Spleen (tissue), 11 donors: ENCODE measurements at regions not wholly inside any gene's neighbourhood (a gene's known extent, or its start where the extent isn't known, plus 50 kb on each side); places are given as distances from the start of the nearest gene placed in this dataset.

ENCODE experiments used
- DNase-seq: peaks from one replicate; pipeline ENCODE4 v3.0.0-alpha.2; 2020
- H3K27ac ChIP-seq, 8 donors: fragments of 200-600 bp; sonication (generic) in 7 of 8; 1 replicate in 4 of 8; 2 replicates in 4 of 8; pipeline versions ENCODE4 v1.5.0 to v1.8.0; 2016 to 2021; ENCODE audit warnings: inconsistent platforms in 4 of 8, mild to moderate bottlenecking in 4 of 8, moderate library complexity in 1 of 8
- H3K27me3 ChIP-seq, 7 donors: fragments of 200-600 bp; sonication (generic) in 6 of 7; replicated peaks in 1 of 7; 1 replicate in 4 of 7; 2 replicates in 3 of 7; pipeline versions ENCODE4 v1.5.0 to v1.8.0; 2016 to 2021; ENCODE audit warnings: inconsistent platforms in 3 of 7, mild to moderate bottlenecking in 1 of 7
- H3K36me3 ChIP-seq, 6 donors: fragments of 200-600 bp; sonication (generic) in 5 of 6; 1 replicate in 4 of 6; 2 replicates in 2 of 6; pipeline versions ENCODE4 v1.5.0 to v1.8.0; 2016 to 2021; ENCODE audit warnings: inconsistent platforms in 2 of 6
- H3K4me1 ChIP-seq, 6 donors: fragments of 200-600 bp; sonication (generic) in 5 of 6; 1 replicate in 3 of 6; 2 replicates in 3 of 6; pipeline versions ENCODE4 v1.5.0 to v1.8.0; 2016 to 2021; ENCODE audit warnings: inconsistent platforms in 3 of 6
- H3K4me3 ChIP-seq, 8 donors: fragments of 200-600 bp; sonication (generic) in 7 of 8; 1 replicate in 4 of 8; 2 replicates in 4 of 8; pipeline versions ENCODE4 v1.5.0 to v1.8.0; 2016 to 2021; ENCODE audit warnings: inconsistent platforms in 4 of 8, mild to moderate bottlenecking in 4 of 8, moderate library complexity in 2 of 8
- H3K9me3 ChIP-seq, 8 donors: fragments of 200-600 bp; sonication (generic) in 7 of 8; 1 replicate in 4 of 8; 2 replicates in 4 of 8; pipeline versions ENCODE4 v1.5.0 to v1.8.0; 2016 to 2021; ENCODE audit warnings: inconsistent platforms in 4 of 8
- POLR2A ChIP-seq, 3 donors: fragments of 450-650 bp; IDR thresholded peaks; one replicate each; pipeline ENCODE4 v1.5.1; 2017; ENCODE audit warnings: antibody characterized with exemption in 3 of 3, mild to moderate bottlenecking in 1 of 3
- POLR2AphosphoS5 ChIP-seq, 3 donors: sonication (generic); formaldehyde crosslinking; IDR thresholded peaks; one replicate each; pipeline ENCODE4 v1.5.1; 2017; ENCODE audit warnings: antibody characterized with exemption in 3 of 3
- WGBS, 5 donors: extraction: QIAGEN DNeasy Blood & Tissue Kit in 3 of 5; methylation state at CpG; one replicate each; pipeline versions ENCODE4 v1.1.5 to v1.1.7; 2013 to 2018; 5-methylcytosine and 5-hydroxymethylcytosine counted together
- intact Hi-C: fragments of 100-400 bp; cut with DNase I; formaldehyde crosslinking; loops from one replicate; pipeline ENCODE4 v1.15.0; 2023; ENCODE audit warnings: low total_unique reads
- TF ChIP-seq, protein P1 (sequence below), 11 experiments: fragments of 200-600 bp in 7 of 11; fragments of 450-650 bp in 4 of 11; sonication (generic) in 4 of 11; IDR thresholded peaks in 8 of 11; conservative IDR thresholded peaks in 3 of 11; 1 replicate in 7 of 11; 2 replicates in 4 of 11; pipeline versions ENCODE4 v1.4.0 to v1.8.0; 2016 to 2021; ENCODE audit warnings: antibody characterized with exemption in 11 of 11, inconsistent platforms in 4 of 11, mild to moderate bottlenecking in 1 of 11
- donor health status: healthy with polysubstance abuse.
- donor health status: DM: no; HTN: no; CAD: no; lungs with moderate emphysema.
- donor health status: DM: no; HTN: no; CAD: no.
- donor health status: Bipolar disorder and iron deficiency.
- donor health status: healthy.
- donor health status: DM: no; HTN: no; CAD: no.
- donor health status: DM: yes; HTN: yes; CAD: no.

DNA sequence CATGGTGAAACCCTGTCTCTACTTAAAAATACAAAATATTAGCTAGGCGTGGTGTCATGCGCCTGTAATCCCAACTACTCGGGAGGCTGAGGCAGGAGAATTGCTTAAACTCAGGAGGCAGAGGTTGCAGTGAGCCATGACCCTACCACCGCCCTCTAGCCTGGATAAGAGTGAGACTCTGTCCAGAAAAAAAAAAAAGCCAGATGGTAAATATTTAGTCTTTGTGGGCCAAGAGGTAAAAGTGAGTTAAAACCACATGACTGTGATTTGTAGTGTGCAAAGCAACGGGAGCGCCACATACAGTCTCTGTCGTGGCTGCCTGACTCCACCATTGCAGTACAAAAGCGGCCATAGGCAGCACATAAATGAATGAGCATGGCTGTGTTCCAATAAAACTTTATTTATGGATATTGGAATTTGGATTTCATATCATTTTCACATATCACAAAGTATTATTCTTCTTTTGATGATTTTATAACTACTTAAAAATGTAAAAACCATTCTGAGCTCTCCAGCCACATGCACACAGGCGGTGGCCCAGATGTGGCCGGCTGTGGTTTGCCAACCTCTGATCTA is 51.8 kb upstream of the CASZ1 start:
- H3K27me3 ChIP-seq: peaks cover 0 to 52% (median 0%) of the 10 kb centered on the region in 7 donors
- H3K4me1 ChIP-seq: no peaks in the 10 kb centered on the region
- no peak overlapping the region for H3K4me3 ChIP-seq
- 84 to 90% (median 88%) methylated on average over 10 of the region's 10 CpGs for WGBS, 5 donors
- DNase-seq: no peak
- intact Hi-C loops: no loop called here
- no peak for TF ChIP-seq POLR2AphosphoS5 (IDR thresholded peaks at IDR 0.05)
- TF ChIP-seq POLR2A (IDR thresholded peaks at IDR 0.05): no peak
- TF ChIP-seq, protein P1, sequence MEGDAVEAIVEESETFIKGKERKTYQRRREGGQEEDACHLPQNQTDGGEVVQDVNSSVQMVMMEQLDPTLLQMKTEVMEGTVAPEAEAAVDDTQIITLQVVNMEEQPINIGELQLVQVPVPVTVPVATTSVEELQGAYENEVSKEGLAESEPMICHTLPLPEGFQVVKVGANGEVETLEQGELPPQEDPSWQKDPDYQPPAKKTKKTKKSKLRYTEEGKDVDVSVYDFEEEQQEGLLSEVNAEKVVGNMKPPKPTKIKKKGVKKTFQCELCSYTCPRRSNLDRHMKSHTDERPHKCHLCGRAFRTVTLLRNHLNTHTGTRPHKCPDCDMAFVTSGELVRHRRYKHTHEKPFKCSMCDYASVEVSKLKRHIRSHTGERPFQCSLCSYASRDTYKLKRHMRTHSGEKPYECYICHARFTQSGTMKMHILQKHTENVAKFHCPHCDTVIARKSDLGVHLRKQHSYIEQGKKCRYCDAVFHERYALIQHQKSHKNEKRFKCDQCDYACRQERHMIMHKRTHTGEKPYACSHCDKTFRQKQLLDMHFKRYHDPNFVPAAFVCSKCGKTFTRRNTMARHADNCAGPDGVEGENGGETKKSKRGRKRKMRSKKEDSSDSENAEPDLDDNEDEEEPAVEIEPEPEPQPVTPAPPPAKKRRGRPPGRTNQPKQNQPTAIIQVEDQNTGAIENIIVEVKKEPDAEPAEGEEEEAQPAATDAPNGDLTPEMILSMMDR (IDR thresholded peaks at IDR 0.05 in 8 of 11, conservative IDR thresholded peaks at IDR 0.05 in 3 of 11): no peak
- H3K36me3 ChIP-seq: no peaks in the 10 kb centered on the region
- H3K27ac ChIP-seq: no peak overlapping the region
- H3K9me3 ChIP-seq: peaks cover 0 to 17% (median 14%) of the 10 kb centered on the region in 8 donors

DNA sequence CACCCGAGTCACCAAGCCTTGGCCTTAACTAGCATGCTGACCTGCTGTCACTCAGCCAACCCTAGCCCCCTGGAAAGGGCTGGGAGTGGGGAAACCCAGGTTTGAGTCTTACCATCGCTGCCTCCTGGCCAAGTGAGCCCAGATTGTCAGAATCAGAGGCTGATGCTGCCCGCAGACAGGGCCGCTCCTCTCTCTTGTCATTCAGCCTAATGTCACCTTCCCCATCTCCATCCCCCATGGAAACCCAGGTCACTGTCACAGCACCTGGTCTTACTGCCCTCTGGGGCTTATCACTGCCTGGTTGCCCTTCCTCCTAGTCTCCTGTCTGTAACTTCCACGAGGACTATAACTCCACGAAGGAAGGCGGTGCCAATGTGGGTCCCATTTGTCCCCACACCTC is 53.6 kb upstream of the CASZ1 start:
- WGBS, 5 donors: 67 to 77% (median 71%) methylated on average over 5 to 7 of the region's 7 CpGs
- peaks cover 0 to 7% (median 0%) of the 10 kb centered on the region in 8 donors for H3K9me3 ChIP-seq
- no peaks in the 10 kb centered on the region for H3K4me1 ChIP-seq
- no peak for DNase-seq
- no peak overlapping the region for H3K4me3 ChIP-seq
- TF ChIP-seq POLR2AphosphoS5 (IDR thresholded peaks at IDR 0.05) (no peak), POLR2A (IDR thresholded peaks at IDR 0.05) (no peak)
- TF ChIP-seq, protein P1 (IDR thresholded peaks at IDR 0.05 in 8 of 11, conservative IDR thresholded peaks at IDR 0.05 in 3 of 11): no peak
- no peaks in the 10 kb centered on the region for H3K36me3 ChIP-seq
- intact Hi-C loops: no loop called here
- H3K27me3 ChIP-seq: peaks cover 0 to 49% (median 0%) of the 10 kb centered on the region in 7 donors
- H3K27ac ChIP-seq: no peak overlapping the region

DNA sequence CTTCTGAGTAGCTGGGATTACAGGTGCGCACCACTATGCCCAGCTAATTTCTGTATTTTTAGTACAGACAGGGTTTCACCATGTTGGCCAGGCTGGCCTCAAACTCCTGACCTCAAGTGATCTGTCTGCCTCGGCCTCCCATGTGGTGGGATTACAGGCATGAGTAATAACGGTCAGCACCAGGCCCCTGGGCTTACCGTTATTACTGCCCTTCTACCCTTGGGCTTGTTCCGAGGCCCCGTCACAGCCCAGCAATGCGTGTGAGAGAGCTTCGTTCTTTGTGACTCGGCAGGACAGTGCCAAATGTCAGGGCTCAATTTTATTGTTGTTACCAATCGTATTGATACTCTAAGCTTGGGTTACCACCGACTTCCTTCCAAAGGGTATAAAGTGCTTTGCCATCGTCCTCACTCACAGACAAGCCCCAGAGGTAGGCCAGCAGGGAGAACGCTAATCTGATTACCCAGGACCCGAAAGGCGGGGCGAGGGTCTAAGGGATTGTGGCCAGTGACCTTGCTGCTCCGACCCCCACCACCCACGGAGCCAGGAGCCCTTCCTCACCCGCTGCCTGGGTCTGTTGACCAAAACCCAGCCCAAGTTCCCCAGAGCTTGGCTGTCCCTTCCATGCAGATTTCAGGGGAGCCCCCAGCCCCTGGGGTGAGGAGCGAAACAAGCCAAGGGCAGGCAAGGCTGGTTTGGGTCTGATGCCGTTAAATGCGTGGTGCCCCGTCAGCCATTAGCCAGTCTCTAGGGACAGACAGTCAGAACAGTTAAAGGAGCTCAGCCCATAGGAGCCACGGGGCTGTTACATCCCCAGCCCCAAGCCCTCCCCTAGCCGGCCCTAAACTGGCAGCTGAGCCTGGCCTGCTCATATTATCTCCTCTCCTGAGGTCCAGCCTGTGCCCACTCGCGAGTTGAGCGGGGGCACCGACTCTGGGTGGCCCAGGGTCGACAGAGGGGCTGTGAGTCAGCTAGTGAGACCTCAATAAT is 54.9 kb upstream of the CASZ1 start:
- no peak overlapping the region for H3K27ac ChIP-seq
- intact Hi-C loops: no loop called here
- WGBS, 5 donors: 77 to 89% (median 83%) methylated on average over 22 to 30 of the region's 30 CpGs
- H3K4me3 ChIP-seq: no peak overlapping the region
- H3K9me3 ChIP-seq: peaks cover 0 to 6% (median 0%) of the 10 kb centered on the region in 8 donors
- no peak for DNase-seq
- H3K4me1 ChIP-seq: no peaks in the 10 kb centered on the region
- peaks cover 0 to 48% (median 0%) of the 10 kb centered on the region in 7 donors for H3K27me3 ChIP-seq
- no peaks in the 10 kb centered on the region for H3K36me3 ChIP-seq
- TF ChIP-seq POLR2A (IDR thresholded peaks at IDR 0.05): no peak
- no peak for TF ChIP-seq POLR2AphosphoS5 (IDR thresholded peaks at IDR 0.05)
- TF ChIP-seq, protein P1 (IDR thresholded peaks at IDR 0.05 in 8 of 11, conservative IDR thresholded peaks at IDR 0.05 in 3 of 11): no peak

DNA sequence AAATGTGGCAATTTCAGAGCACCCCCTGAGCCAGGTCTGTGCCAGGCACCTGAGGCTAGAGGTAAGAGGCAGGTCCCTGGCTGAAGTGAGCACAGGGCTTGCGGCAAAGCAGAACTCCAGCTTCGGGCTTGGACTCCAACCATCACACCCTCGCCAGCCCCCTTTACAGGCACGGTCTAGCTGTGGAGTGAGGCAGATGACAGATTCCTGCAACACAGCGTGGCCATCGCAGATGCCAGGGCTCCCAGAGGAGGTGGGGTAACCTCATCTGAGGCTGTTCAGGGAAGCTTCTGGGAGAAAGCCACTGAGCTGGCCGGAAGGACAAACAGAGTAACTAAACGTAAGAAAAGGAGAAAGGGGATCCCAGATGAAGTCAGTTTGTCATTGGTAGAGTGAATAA is 55.6 kb upstream of the CASZ1 start:
- H3K36me3 ChIP-seq: no peaks in the 10 kb centered on the region
- intact Hi-C loops: no loop called here
- no peak for DNase-seq
- H3K4me1 ChIP-seq: no peaks in the 10 kb centered on the region
- H3K9me3 ChIP-seq: peaks cover 0 to 4% (median 0%) of the 10 kb centered on the region in 8 donors
- TF ChIP-seq, protein P1 (IDR thresholded peaks at IDR 0.05 in 8 of 11, conservative IDR thresholded peaks at IDR 0.05 in 3 of 11): no peak
- TF ChIP-seq POLR2A (IDR thresholded peaks at IDR 0.05) (no peak), POLR2AphosphoS5 (IDR thresholded peaks at IDR 0.05) (no peak)
- H3K4me3 ChIP-seq: no peak overlapping the region
- WGBS, 5 donors: 79 to 89% (median 87%) methylated on average over 5 to 8 of the region's 8 CpGs
- no peak overlapping the region for H3K27ac ChIP-seq
- H3K27me3 ChIP-seq: peaks cover 0 to 52% (median 0%) of the 10 kb centered on the region in 7 donors
